IMR-90 (cell line): ENCODE measurements at regions not wholly inside any gene's neighbourhood (a gene's known extent, or its start where the extent isn't known, plus 50 kb on each side); places are given as distances from the start of the nearest gene placed in this dataset.

Experiments
- ATAC-seq: fragments of 200-7000 bp; cut with Tn5 transposase; 2 replicates; pipeline ENCODE4 v1.9.1; 2020; ENCODE audit warnings: low read depth, mild to moderate bottlenecking, moderate library complexity
- BruUV-seq: library from RNA; stranded (reverse); fragments of 400-500 nt; replicated peaks from 2 replicates; lab custom pipeline; 2021; lab: Mats Ljungman, UMichigan
- CTCF ChIA-PET: fragments of 300-600 bp; formaldehyde crosslinking; extraction: SDS; loops from one replicate; lab custom pipeline; 2021; ENCODE audit warnings: antibody characterized with exemption; lab: Yijun Ruan, JAX
- POLR2A ChIA-PET: fragments of 300-600 bp; sonication (Branson Sonifier 250); formaldehyde crosslinking; loops from one replicate; lab custom pipeline; 2022; ENCODE audit warnings: antibody characterized with exemption; ENCODE audit not compliant: unreplicated experiment; lab: Charles Lee
- DNase-seq: peaks from one replicate; pipeline ENCODE4 v3.0.0; 2013
- H2AFZ ChIP-seq: replicated peaks from 2 replicates; pipeline ENCODE3; 2013; ENCODE audit warnings: low read length, mild to moderate bottlenecking; ENCODE audit not compliant: poor library complexity
- H2AK5ac ChIP-seq: 2 replicates; pipeline ENCODE4 v1.6.1; 2013; ENCODE audit warnings: low read depth, low read length, inconsistent platforms
- H2AK9ac ChIP-seq: replicated peaks from 2 replicates; pipeline ENCODE3; 2013; ENCODE audit warnings: mild to moderate bottlenecking, low read depth, low read length, moderate library complexity; ENCODE audit not compliant: poor library complexity
- H2BK120ac ChIP-seq: 2 replicates; pipeline ENCODE4 v1.6.1; 2013; ENCODE audit warnings: low read depth, low read length, inconsistent platforms
- H2BK15ac ChIP-seq: 3 replicates; pipeline ENCODE4 v1.6.1; 2013; ENCODE audit warnings: low read depth, low read length, inconsistent platforms
- H2BK20ac ChIP-seq: 2 replicates; pipeline ENCODE4 v1.6.1; 2013; ENCODE audit warnings: low read depth, mild to moderate bottlenecking, inconsistent platforms, low read length, moderate library complexity
- H2BK5ac ChIP-seq: 2 replicates; pipeline ENCODE4 v1.6.1; 2013; ENCODE audit warnings: mild to moderate bottlenecking, low read depth, low read length, inconsistent platforms; ENCODE audit not compliant: poor library complexity, severe bottlenecking
- H3K14ac ChIP-seq: replicated peaks from 2 replicates; pipeline ENCODE4 v1.6.1; 2013; ENCODE audit warnings: low read depth, low read length, inconsistent platforms
- H3K18ac ChIP-seq: 2 replicates; pipeline ENCODE4 v1.6.1; 2013; ENCODE audit warnings: low read depth, low read length, control low read depth
- H3K23ac ChIP-seq: 2 replicates; pipeline ENCODE4 v1.6.1; 2013; ENCODE audit warnings: low read depth, low read length, inconsistent platforms
- H3K27ac ChIP-seq: 2 replicates; pipeline ENCODE4 v1.5.1; 2013; ENCODE audit warnings: mild to moderate bottlenecking, control low read depth, low read length; ENCODE audit not compliant: insufficient read depth
- H3K27me3 ChIP-seq: 2 replicates; pipeline ENCODE4 v1.6.1; 2013; ENCODE audit warnings: low read length; ENCODE audit not compliant: control insufficient read depth, insufficient read depth
- H3K36me3 ChIP-seq: 2 replicates; pipeline ENCODE4 v1.6.1; 2013; ENCODE audit warnings: low read length, mixed read lengths; ENCODE audit not compliant: control insufficient read depth, insufficient read depth
- H3K4ac ChIP-seq: 2 replicates; pipeline ENCODE4 v1.6.1; 2013; ENCODE audit warnings: low read depth, low read length, inconsistent platforms
- H3K4me1 ChIP-seq: 2 replicates; pipeline ENCODE4 v1.6.1; 2013; ENCODE audit warnings: low read length, mixed read lengths; ENCODE audit not compliant: control insufficient read depth, insufficient read depth
- H3K4me2 ChIP-seq: 2 replicates; pipeline ENCODE4 v1.6.1; 2013; ENCODE audit warnings: low read depth, mild to moderate bottlenecking, control low read depth, low read length, moderate library complexity
- H3K4me3 ChIP-seq: 2 replicates; pipeline ENCODE4 v1.5.1; 2013; ENCODE audit warnings: low read depth, mild to moderate bottlenecking, control low read depth, low read length, moderate library complexity; ENCODE audit not compliant: insufficient read depth
- H3K56ac ChIP-seq: 2 replicates; pipeline ENCODE4 v1.6.1; 2013; ENCODE audit warnings: low read length, inconsistent platforms; ENCODE audit not compliant: insufficient read depth; ENCODE audit errors: extremely low read depth
- H3K79me1 ChIP-seq, 2 experiments: 2 replicates each; pipeline ENCODE4 v1.6.1; 2013; ENCODE audit warnings: low read length in 2 of 2, inconsistent platforms in 1 of 2, low read depth in 1 of 2
- H3K9ac ChIP-seq: 2 replicates; pipeline ENCODE4 v1.6.1; 2013; ENCODE audit warnings: low read depth, low read length, control low read depth
- H3K9me1 ChIP-seq: 2 replicates; pipeline ENCODE4 v1.6.1; 2013; ENCODE audit warnings: low read length, inconsistent platforms; ENCODE audit not compliant: insufficient read depth
- H3K9me3 ChIP-seq: 2 replicates; pipeline ENCODE4 v1.6.1; 2013; ENCODE audit warnings: low read length; ENCODE audit not compliant: control insufficient read depth, insufficient read depth
- H4K20me1 ChIP-seq: 2 replicates; pipeline ENCODE4 v1.6.1; 2013; ENCODE audit warnings: low read length, inconsistent platforms; ENCODE audit not compliant: insufficient read depth
- H4K5ac ChIP-seq: 2 replicates; pipeline ENCODE4 v1.6.1; 2013; ENCODE audit warnings: mild to moderate bottlenecking, low read depth, low read length, control low read depth
- H4K8ac ChIP-seq, 2 experiments: 2 replicates each; pipeline ENCODE4 v1.6.1; 2013; ENCODE audit warnings: low read depth in 2 of 2, low read length in 2 of 2, control low read depth in 1 of 2, inconsistent platforms in 1 of 2
- H4K91ac ChIP-seq: 2 replicates; pipeline ENCODE4 v1.6.1; 2013; ENCODE audit warnings: low read depth, low read length, inconsistent platforms; ENCODE audit not compliant: insufficient read depth
- ELK1 ChIP-seq: fragments of 150-350 bp; IDR thresholded peaks from 2 replicates; pipeline ENCODE4 v1.6.1; 2016; ENCODE audit warnings: low read depth, mild to moderate bottlenecking, low read length, moderate library complexity, borderline replicate concordance
- MAFK ChIP-seq: IDR thresholded peaks from 2 replicates; pipeline ENCODE4 v1.6.1; 2012; ENCODE audit warnings: low read depth, low read length, improper control_type of control experiment
- POLR2A ChIP-seq: IDR thresholded peaks from 2 replicates; pipeline ENCODE4 v1.6.1; 2012; ENCODE audit warnings: mild to moderate bottlenecking, low read depth, low read length
- RCOR1 ChIP-seq: IDR thresholded peaks from 2 replicates; pipeline ENCODE4 v1.6.1; 2012; ENCODE audit warnings: mild to moderate bottlenecking, low read length, improper control_type of control experiment; ENCODE audit not compliant: insufficient replicate concordance
- RFX5 ChIP-seq: IDR thresholded peaks from 2 replicates; pipeline ENCODE4 v1.8.0; 2012; ENCODE audit warnings: low read depth, mild to moderate bottlenecking, low read length, moderate library complexity
- USF2 ChIP-seq: fragments of 150-350 bp; IDR thresholded peaks from 2 replicates; pipeline ENCODE4 v1.6.1; 2017; ENCODE audit warnings: mild to moderate bottlenecking, antibody characterized with exemption, low read length, low read depth
- WGBS, 2 experiments: methylation state at CpG; one replicate each; pipeline versions ENCODE4 v1.1.5 to v1.1.7; 2013; ENCODE audit warnings: missing lambda C conversion rate in 2 of 2; ENCODE audit not compliant: insufficient read length in 1 of 2; ENCODE audit errors: extremely low coverage in 2 of 2; 5-methylcytosine and 5-hydroxymethylcytosine counted together
- dilution Hi-C: fragments of 300-500 bp; cut with HindIII; formaldehyde crosslinking; loops from one replicate; pipeline ENCODE4 v1.14.3; 2018; ENCODE audit warnings: low sequenced_read_pairs; ENCODE audit not compliant: unreplicated experiment
- in situ Hi-C: fragments of 300-500 bp; cut with MboI; formaldehyde crosslinking; loops from 3 replicates; pipeline ENCODE4 v1.14.3; 2019; ENCODE audit warnings: low sequenced_read_pairs, inconsistent platforms, mixed read lengths
- intact Hi-C: fragments of 100-400 bp; cut with micrococcal nuclease; formaldehyde crosslinking; loops from 2 replicates; pipeline ENCODE4 v1.10.0; 2022

- no peak overlapping the region for H2BK15ac ChIP-seq
- intact Hi-C loops: no loop called here
- H3K9ac ChIP-seq: no peak overlapping the region
- H3K23ac ChIP-seq: no peak overlapping the region
- no TSS peak for BruUV-seq
- H4K8ac ChIP-seq: no peak overlapping the region
- ChIA-PET POLR2A (no interaction called here), CTCF (interaction anchor here (1.4 kb wide), 1 partner anchor 18 kb away, joined by 3 read pairs; no protein-coding TSS in a partner anchor)
- no peak overlapping the region for H3K27ac ChIP-seq
- no peaks in the 10 kb centered on the region for H4K20me1 ChIP-seq
- H4K91ac ChIP-seq: no peak overlapping the region
- H3K14ac ChIP-seq: no peak overlapping the region
- H3K4me3 ChIP-seq: no peak overlapping the region
- no peak overlapping the region for H3K18ac ChIP-seq
- dilution Hi-C loops: no loop called here
- H3K27me3 ChIP-seq: no peaks in the 10 kb centered on the region
- DNase-seq (no peak), ATAC-seq (no peak)
- H2BK120ac ChIP-seq: no peak overlapping the region
- no peak overlapping the region for H3K56ac ChIP-seq
- H3K36me3 ChIP-seq: no peaks in the 10 kb centered on the region
- no peaks in the 10 kb centered on the region for H3K79me1 ChIP-seq
- H3K9me1 ChIP-seq: no peaks in the 10 kb centered on the region
- H2BK5ac ChIP-seq: no peak overlapping the region
- no peak overlapping the region for H2AFZ ChIP-seq
- in situ Hi-C loops: no loop called here
- no peaks in the 10 kb centered on the region for H3K4me1 ChIP-seq
- no peaks in the 10 kb centered on the region for H3K9me3 ChIP-seq
- H3K4ac ChIP-seq: no peak overlapping the region
- no peak overlapping the region for H3K4me2 ChIP-seq
- WGBS, 2 experiments: no CpG with 5 or more reads among the region's 3 CpGs
- H4K5ac ChIP-seq: no peak overlapping the region
- no peak overlapping the region for H2AK9ac ChIP-seq
- H2BK20ac ChIP-seq: no peak overlapping the region
- H2AK5ac ChIP-seq: no peak overlapping the region
- TF ChIP-seq POLR2A (no peak), MAFK (no peak), ELK1 (no peak), RFX5 (no peak), RCOR1 (no peak), USF2 (no peak)
These were observed 283.1 kb upstream of the UBE2E2 start for GRCh38 chr3:22920006-22920405.
